HT1080 (cell line): ENCODE measurements at regions not wholly inside any gene's neighbourhood (a gene's known extent, or its start where the extent isn't known, plus 50 kb on each side); places are given as distances from the start of the nearest gene placed in this dataset.

ENCODE experiments used
- DNase-seq: peaks from one replicate; pipeline ENCODE4 v3.0.0-alpha.2; 2015; ENCODE audit warnings: low read depth

DNA sequence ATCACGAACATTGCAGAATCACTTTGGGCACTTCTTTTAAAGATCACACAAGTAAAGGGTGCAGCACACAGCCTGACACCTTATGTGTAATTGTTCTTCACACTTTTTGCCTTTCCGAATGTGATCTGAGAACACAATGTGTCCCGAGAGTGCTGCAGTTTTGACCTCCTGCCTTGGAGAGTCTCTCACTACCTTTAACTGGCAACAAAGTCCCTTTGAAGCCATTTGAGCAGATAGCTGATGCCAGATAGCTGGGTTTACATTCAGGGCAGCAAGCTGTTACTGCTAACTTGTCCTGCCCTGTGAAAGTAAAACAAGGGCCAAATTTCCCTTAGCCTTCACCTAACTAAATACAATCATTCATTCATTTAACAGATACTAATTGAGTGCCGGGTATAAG is 411.0 kb upstream of the DYNLRB2 start:
- DNase-seq: no peak

DNA sequence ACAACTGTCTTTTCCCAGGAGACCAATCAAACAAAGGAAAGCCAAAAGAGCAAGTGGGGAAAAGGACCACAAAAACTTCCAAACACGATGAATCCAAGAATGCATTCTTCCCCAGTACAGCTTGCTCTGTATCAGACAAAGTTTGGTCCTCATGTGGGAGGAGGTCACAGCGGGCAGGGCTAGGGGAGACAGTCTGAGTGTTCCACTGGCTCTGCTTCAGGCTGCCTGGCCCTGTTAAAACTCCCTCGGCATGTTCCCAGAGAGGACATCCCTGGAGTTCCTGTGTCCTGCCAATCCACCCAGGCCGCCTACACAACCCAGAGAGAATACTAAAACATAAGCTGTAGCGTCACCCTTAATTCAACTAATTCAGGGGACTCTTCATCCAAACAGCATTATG is 415.1 kb upstream of the DYNLRB2 start:
- DNase-seq: no peak

DNA sequence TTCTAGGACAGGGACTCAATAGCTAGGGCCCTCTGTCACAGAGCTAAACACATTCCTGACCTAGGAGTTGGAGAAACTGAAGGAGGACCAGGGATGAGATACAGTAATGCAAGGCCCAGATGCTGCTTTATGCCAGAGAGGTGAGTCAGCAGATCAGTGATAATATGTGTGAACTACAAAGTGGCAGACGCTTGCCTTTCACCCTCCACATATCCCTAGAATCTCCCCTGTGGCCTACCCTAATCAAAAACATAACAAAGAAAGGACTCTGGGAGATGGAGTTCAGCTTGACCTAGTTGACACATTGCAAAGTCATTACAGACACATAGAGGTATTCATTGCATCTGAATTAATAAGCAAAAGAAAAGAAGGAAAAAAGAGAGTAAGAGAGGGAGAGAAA is 417.6 kb upstream of the DYNLRB2 start:
- no peak for DNase-seq

DNA sequence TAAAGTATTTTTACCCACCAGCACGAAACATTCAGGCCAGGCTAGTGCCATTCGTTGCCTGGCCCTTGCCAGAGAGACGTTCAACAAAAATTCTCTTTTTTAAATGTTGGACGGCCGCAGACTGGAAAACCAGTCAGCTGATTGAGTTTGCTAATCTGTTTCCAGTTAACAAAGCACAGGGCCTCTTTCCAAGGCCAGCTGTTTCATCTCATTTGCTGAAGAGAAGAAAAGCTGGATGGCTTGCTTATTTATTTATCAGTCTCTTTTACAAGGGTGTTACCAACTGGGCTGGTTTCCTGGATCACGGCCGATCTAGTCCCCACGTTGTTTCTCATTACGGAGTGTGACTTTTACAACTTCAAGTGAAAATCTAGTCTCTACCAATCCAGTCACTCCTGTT is 418.7 kb upstream of the DYNLRB2 start:
- no peak for DNase-seq

DNA sequence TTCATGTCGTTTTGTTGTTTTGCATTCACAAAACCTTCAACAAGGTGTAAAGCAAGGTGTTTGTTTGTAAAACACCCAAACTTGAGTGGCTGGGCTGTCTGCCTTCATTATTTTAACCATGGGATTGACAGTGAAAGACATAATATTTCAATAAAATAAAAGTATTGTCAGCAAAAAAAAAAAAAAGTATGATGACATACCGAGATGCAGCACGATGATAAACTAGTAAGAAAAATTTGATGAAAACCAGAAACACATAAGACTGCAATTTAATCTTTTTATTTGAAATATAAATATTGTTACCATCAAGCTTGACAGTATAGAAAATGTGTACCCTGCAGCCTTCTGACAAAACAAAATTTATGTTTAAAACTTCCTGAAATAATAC is 419.3 kb upstream of the DYNLRB2 start:
- DNase-seq: no peak

DNA sequence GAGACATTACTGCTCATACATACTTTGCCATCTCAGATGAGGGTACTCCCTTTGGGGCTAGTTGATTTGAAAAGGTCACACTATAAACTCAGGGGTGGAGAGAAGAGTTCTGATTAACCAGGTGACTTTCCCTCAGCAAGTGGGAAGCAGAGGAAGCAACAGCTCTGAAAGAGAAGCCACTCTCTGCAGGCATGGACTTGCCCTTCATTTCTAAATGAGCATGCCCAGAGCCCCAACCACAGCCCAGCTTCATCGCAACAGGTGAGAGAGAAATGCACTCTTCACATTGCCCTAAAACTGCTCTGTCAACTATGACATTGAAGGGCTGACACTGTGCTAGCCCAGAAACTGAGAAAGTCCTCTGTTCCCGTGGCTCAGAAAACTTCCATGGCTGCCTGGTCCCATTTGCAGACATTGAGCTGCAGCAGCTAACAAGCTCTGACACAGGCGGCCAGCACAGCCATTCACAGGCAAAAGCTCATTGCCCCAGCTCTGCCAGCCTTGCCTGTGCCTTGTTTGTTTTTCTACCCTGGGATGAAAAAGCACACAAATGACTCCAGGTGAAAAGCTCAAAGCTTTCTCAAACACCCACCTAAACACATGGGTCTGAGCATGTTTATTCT is 419.8 kb upstream of the DYNLRB2 start:
- no peak for DNase-seq

DNA sequence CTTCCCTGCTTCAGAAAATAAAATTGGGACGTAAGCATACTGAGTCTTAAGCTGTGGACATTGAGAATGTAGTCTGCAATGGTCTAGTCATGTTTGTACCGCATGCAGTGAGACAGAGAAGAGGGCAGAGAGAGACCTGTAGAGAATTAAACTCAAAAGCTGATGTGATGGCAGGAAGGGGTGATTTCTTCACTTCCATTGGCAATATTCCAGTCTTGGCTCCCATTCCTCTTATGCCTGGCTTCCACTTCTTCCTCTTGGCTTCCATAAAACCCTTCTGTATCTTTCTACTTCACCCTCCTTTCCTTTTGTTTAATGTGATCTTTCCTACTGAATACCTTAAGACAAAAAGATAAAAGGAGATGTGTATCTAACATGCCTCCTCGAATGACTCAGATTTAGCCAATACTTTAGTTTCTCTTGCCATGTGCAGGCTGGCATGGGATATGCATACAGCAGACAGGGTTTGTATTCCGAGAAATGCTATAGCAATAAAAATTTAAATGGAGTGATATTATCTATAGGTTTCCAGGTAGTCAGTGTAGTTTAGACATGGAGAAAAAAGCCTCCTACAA is 423.1 kb upstream of the DYNLRB2 start:
- DNase-seq: no peak

DNA sequence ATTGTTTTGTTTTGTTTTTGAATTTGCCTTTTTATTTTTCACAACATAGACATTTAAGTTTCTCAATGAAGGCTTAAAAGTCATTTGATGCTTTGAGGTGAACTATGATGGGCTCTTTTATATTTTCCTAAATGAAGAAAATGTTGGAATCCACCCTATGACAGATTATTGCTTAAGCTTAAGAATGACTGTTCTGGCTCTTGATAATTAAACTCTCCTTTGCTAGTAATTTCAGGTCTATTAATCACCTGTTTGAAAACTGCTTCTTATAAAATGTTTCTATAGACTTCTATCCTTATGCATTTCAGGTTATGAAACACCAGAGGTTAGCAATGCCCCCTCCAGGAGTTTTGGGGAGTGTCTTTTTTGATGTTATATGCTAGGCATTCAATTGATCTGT is 424.1 kb upstream of the DYNLRB2 start:
- DNase-seq: no peak

DNA sequence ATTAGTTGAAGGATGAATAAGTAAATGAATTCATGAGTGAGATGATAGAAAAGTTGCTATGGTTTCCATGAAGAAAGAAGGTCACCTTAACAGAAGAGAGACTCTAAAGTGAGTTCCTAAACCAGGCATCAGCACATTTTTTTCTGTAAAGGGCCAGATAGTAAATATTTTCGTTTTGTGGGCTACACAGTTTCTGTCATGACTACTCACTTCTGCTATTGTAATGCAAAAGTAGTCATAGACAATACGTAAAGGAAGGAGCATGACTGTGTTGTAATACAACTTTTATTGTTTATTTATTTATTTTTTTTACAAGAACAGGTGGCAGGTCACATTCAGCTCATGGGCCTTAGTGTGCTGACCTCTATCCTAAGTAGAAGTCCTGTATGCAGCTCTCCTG is 426.1 kb upstream of the DYNLRB2 start:
- DNase-seq: no peak

DNA sequence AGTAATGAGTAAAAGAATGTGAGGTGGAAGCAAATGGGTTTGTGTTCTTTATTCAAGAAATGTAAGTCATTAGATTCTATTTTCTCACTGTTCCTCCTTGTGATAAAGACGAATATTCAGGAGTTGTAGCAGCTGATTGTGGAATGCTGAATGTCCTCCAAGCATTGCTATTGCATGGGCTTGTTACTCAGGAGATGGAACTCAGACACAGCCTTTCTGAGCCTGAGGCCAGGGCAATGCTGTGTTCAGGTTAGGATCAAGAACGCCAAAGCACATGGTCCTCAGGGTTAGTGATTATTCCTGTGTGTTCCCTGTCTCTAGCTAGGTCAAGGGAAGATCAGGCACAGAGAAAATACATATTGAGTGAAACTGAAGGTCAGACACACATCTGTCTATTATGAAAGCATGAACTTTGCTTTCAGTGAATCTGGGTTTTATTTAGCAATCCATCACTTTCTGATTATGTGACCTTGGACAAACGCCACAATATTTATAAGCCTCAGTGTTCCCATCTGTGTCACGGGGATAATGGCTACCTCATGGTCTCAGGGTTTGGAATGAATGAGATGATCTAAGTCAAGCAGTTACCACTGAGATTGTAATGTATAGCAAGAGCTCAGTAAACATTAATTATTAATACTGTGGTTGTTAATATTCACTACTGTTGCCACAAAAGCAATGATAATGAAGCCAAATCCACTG is 426.8 kb upstream of the DYNLRB2 start:
- no peak for DNase-seq

DNA sequence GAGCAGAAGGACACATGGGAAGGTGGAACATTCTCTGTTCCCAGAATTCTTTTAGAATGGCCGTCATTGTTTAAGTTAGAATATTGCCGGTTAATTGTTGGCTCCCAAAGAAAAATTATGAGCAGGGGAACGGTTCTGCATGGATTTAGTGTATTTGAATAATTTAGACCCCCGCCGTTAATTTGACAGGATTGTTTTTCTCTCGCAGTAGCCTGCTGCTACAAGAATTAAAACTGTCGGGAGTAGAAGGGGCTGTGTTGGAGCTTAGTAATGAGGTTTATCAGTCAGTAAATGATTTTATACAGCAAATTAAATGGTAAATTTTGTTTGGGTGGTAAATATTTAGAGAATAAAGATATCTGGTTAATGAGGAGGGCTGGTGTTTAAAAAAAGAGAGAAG is 431.2 kb upstream of the DYNLRB2 start:
- no peak for DNase-seq

DNA sequence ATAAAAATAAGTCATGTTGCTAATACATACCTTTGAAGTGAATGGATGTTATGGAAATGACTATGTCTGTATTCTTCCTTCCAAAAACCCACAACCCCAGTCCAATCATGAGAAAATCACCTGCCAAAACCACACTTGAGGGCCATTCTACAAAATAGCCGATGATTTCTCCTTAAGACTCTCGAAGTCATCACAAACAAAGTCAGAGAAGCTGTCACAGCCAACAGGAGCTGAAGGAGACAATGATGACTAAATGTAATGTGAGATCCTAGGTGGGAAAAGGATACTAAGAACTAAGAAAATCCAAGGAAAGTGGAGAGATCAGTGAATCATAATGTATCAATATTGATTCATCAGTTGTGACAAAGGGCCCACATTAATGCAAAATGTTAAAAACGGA is 432.9 kb upstream of the DYNLRB2 start:
- peak; percentile 92 for DNase-seq

DNA sequence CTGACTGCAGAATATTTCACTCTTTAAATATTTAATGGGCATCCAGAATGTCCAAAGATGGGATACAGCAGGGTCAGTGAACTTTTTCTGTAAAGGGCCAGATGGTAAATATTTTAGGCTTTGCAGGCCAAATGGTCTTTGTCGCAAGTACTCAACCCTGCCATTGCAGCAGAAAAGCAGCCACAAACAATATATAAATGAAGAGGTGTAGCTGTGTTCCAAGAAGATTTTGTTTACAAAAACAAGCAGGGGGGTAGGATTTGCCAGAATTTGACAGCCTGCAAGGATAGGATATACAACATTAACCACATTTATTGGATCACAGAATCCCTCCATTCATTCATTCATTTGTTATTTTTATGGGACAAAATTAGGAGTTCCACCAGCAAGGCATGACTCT is 435.0 kb upstream of the DYNLRB2 start:
- DNase-seq: no peak

DNA sequence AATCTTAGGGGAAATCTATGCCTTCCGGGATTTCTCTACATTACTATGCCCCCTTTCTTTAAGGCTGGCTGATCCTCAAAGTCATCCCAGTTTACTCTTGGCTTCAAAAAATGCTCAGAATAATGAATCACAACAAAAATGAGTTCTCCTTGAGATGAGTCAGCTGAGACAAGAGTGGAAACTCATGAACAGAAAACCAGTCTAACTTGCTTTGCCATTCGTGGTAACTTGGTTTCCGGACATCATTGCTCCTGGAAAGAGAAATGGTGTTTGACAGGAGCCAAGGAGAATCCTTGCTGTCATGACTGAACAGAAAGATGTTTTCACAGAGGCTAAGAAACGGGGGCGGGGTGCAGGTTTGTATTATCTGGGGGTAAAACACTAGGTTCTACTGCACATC is 435.6 kb upstream of the DYNLRB2 start:
- DNase-seq: peak; percentile 77

DNA sequence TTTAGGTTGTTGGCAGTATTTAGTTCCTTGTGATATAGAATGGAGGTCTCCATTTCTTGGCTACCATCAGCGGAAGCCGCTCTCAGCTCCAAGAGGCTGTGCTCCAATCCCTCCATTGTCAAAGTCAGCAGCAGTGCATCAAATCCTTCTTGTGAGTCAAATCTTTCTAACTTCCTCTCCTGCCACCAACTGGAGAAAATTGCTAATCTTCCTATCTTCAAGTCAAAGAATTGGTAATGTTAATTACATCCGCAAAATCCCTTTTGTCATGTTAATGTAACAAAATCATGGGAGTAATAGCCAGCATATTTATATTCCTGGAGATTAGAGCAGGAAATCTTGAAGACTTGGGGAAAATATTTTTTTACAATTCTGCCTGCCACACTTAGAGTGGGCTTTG is 436.4 kb upstream of the DYNLRB2 start:
- no peak for DNase-seq

DNA sequence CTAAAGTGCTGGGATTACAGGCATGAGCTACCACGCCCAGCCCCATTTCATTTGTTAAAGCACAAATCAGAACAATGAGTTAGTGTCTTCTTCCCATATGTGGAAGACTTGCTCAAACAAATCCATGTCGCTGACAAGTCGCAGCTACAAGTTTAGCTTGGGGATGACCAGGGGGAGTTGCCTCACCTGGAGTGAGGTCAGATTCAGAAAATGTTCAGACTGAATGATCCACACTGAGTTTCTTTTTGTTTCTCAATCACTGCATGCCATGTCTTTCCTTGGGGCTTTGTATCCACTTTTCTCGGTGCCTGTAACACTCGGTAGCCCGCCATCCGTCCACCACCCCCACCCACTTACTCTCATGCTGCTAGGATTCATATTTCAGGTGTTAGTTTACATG is 437.3 kb upstream of the DYNLRB2 start:
- no peak for DNase-seq

DNA sequence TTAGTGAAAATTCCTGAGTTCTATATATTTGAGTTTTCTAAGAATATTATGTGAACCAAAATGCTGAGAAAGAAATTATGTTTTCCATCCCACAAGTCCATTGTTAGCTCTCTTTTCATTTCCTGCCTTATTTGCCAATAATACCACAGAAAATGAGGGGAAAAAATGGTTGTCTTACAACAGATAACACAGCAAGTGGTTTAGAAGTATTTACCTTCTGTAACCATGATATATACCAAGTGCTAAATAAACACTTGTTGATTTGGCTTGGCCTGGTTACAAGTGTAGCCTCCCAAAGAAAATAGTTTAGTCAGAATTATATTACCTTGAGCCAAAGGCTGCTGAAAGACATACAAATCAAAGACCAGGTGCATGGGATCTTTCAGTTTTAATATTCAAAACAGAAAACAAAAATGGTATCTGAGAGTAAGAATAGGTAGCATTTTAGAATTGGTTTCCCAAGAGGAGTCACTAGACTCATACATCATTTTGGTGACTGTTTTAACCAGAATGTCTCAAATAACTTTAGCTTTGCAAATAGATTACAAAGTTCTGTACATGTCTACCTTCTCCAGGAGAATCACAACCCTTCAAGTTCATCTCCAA is 439.8 kb upstream of the DYNLRB2 start:
- no peak for DNase-seq

DNA sequence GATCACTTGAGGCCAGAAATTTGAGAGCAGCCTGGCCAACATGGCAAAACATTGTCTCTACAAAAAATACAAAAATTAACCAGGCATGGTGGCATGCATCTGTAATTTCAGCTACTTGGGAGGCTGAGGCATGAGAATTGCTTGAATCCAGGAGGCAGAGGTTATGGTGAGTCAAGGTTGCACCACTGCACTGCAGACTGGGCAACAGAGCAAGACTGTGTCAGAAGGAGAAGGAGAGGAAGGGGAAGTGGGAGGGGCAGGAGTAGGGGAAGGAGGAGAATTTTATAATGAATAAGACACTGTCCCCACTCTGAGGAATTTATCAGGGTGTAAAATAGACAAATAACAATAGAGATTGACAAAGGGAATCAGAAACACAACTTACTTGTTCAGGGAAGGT is 440.6 kb upstream of the DYNLRB2 start:
- DNase-seq: peak; percentile 51

DNA sequence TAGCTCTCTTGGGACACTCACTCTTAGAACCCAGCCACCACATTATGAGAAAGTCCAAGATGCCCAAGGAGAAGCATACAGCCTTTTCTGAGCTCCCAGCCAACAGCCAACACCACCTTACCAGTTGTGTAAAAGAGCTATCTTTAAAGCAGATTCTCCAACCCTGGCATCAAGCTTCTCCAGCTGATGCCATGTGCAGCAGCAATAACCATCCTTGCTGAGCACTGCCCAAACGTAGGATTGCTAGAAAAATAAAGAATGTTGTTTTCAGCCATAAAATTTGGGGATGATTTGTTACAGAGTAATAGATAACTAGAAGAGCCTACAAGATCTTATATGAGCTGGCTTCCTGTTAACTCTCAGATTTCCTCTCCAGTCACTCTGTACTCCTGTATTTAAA is 443.7 kb upstream of the DYNLRB2 start:
- no peak for DNase-seq

DNA sequence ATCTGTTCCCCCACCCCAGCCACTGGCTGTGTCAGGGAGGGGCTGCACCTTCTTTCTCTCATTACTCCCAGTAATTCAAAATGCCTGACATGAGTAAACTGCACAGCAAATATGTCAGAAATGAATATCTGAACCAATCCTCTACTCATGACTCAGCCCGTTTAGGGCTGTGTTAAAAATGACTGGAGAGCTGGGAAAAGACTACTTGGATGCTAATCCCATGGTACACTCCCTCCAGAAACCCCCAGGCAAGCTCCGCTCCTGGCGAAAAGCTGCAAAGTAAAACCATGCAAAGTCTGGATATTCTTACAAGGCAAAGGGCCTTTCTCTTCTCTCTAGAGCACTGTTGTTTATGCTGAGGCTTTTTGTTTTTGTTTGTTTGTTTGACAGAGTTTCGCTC is 448.1 kb upstream of the DYNLRB2 start:
- DNase-seq: no peak

DNA sequence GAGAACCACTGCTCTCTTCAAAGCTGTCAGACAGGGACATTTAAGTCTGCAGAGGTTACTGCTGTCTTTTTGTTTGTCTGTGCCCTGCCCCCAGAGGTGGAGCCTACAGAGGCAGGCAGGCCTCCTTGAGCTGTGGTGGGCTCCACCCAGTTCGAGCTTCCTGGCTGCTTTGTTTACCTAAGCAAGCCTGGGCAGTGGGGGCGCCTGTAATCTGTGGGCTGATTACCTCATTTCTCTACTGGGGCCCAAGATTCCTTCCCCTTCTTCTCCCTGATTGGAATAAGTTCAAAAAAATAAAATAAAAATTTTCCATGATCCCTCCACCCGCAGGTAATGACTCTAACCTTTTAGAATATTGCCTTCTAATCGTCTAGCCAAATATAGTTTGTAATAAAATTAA is 449.3 kb upstream of the DYNLRB2 start:
- DNase-seq: peak; percentile 18

DNA sequence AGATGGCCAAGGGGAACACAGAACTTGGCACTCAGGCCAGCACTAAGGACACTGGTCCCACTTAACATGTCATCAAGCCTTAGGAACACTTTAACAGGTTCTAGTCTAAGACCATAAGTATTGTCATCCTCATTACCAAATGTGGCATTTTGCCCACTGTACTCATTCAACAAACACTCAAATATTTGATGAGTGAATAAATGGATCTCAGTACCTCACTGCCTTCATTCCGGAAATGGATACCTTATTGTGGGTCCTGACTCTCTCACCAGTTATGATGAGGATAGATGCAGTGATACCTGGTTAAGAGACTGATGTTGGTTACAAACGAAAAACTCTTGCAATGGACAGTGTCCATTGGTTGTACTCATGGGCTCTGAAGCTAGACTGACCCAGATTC is 455.2 kb upstream of the DYNLRB2 start:
- peak; percentile 25 for DNase-seq

DNA sequence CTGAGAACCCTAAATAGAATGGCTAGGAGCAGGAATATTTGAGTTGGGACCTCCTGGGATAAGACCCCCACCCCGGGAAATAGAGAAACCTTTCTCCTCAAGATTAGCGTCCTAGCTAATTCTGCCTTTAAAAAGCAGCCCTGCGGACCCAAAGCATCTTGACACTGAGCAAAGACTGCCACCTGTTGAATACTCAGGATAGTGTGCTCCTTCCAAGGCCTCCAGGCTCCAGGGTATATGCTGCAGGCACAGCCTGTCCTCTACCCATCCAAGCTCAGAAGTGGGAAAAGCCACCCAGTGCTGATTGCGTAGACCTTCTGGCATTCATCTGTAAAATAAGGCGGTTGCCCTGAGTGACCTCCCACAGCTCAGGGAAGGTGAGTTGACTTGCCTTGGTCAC is 456.2 kb upstream of the DYNLRB2 start:
- DNase-seq: peak; percentile 65
